ENCODE measurements at regions not wholly inside any gene's neighbourhood (a gene's known extent, or its start where the extent isn't known, plus 50 kb on each side); places are given as distances from the start of the nearest gene placed in this dataset.

- Histone ChIP-seq H3K4me3 (ENCODE audit: low read depth, low read length) (no peak overlapping the region), H3K36me3 (ENCODE audit: control insufficient read depth, insufficient read depth, low read length) (no peaks in the 10 kb centered on the region), H3K9me3 (ENCODE audit: control insufficient read depth, low read length) (no peaks in the 10 kb centered on the region), H3K4me2 (ENCODE audit: low read length) (no peak overlapping the region), H3K79me2 (no peaks in the 10 kb centered on the region), H3K27ac (no peak overlapping the region), H2AFZ (no peak overlapping the region), H3K27me3 (ENCODE audit: control insufficient read depth, insufficient read depth, low read length) (no peaks in the 10 kb centered on the region), H3K9ac (no peak overlapping the region), H3K4me1 (no peaks in the 10 kb centered on the region)
- TF ChIP-seq CTCF (IDR thresholded peaks at IDR 0.05), result no peak
Observed at GRCh38 chr7:26065652-26066051, 86.3 kb upstream of the NFE2L3 start.

- Histone ChIP-seq H3K9ac (no peak overlapping the region), H3K9me3 (ENCODE audit: control insufficient read depth, low read length) (no peaks in the 10 kb centered on the region), H3K4me2 (ENCODE audit: low read length) (no peak overlapping the region), H3K27ac (no peak overlapping the region), H3K4me1 (no peaks in the 10 kb centered on the region), H3K79me2 (no peaks in the 10 kb centered on the region), H3K36me3 (ENCODE audit: control insufficient read depth, insufficient read depth, low read length) (no peaks in the 10 kb centered on the region), H3K4me3 (ENCODE audit: low read depth, low read length) (no peak overlapping the region), H3K27me3 (ENCODE audit: control insufficient read depth, insufficient read depth, low read length) (no peaks in the 10 kb centered on the region), H2AFZ (no peak overlapping the region)
- TF ChIP-seq CTCF (IDR thresholded peaks at IDR 0.05), result no peak
Observed at GRCh38 chr7:26066736-26067135, 85.3 kb upstream of the NFE2L3 start.

DNA sequence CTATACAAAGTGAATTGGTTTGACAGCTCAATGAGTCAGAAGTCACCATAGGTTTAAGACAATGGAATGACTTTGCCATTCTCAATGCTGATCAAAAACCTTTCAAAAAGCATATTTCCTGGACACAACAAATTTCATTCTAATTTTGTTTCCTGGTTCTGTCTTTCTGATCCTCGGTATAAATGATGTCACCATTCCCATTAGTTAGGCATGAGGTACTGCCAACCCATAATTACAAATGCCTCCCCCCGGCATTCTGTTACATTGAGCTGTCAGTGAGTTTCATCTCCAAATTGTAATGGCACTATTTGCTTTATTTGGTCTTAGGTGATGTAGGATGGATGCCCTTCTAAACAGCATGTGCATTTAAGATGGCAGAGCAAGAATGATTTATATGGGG, 81.7 kb upstream of the NFE2L3 start:
- Histone ChIP-seq H3K4me3 (ENCODE audit: low read depth, low read length) (no peak overlapping the region), H3K27ac (no peak overlapping the region), H3K27me3 (ENCODE audit: control insufficient read depth, insufficient read depth, low read length) (no peaks in the 10 kb centered on the region), H3K9ac (no peak overlapping the region), H3K4me2 (ENCODE audit: low read length) (no peak overlapping the region), H3K36me3 (ENCODE audit: control insufficient read depth, insufficient read depth, low read length) (no peaks in the 10 kb centered on the region), H2AFZ (no peak overlapping the region), H3K9me3 (ENCODE audit: control insufficient read depth, low read length) (no peaks in the 10 kb centered on the region), H3K4me1 (no peaks in the 10 kb centered on the region), H3K79me2 (no peaks in the 10 kb centered on the region)
- TF ChIP-seq CTCF (IDR thresholded peaks at IDR 0.05), result no peak

GRCh38 chr7:26071622-26072456, 80.2 kb upstream of the NFE2L3 start:
- TF ChIP-seq CTCF (IDR thresholded peaks at IDR 0.05), result no peak
- Histone ChIP-seq H3K4me3 (ENCODE audit: low read depth, low read length) (no peak overlapping the region), H3K79me2 (no peaks in the 10 kb centered on the region)

DNA sequence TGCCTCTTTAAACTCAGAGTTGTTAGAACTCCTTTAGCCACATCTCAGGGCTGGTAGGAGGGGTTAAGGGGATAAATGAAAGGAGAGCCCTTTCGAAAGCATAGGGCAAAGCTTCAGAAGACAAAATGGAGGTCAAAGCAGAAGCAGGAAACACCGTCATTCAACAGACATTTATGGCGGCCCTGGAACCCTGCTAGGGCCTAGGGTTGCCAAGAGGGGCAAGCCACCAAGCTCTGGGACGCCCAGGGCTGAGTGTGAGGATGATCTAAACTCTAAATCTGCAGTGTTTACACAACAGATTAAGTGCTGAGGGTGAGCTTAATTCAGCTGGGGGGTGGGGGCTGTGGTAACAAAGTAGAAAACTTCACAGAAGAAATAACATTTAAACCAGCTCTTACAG, 79.0 kb upstream of the NFE2L3 start:
- Histone ChIP-seq H3K9me3 (ENCODE audit: control insufficient read depth, low read length) (no peaks in the 10 kb centered on the region), H3K9ac (no peak overlapping the region), H3K4me1 (no peaks in the 10 kb centered on the region), H3K36me3 (ENCODE audit: control insufficient read depth, insufficient read depth, low read length) (no peaks in the 10 kb centered on the region), H2AFZ (no peak overlapping the region), H3K4me3 (ENCODE audit: low read depth, low read length) (no peak overlapping the region), H3K4me2 (ENCODE audit: low read length) (no peak overlapping the region), H3K27ac (no peak overlapping the region), H3K27me3 (ENCODE audit: control insufficient read depth, insufficient read depth, low read length) (no peaks in the 10 kb centered on the region), H3K79me2 (no peaks in the 10 kb centered on the region)
- TF ChIP-seq CTCF (IDR thresholded peaks at IDR 0.05), result no peak

More at GRCh38 chr7:26071622-26072456, 80.2 kb upstream of the NFE2L3 start:
- H3K9ac ChIP-seq, result no peak overlapping the region
- no peaks in the 10 kb centered on the region for H3K36me3 ChIP-seq (ENCODE audit: control insufficient read depth, insufficient read depth, low read length)
- no peak overlapping the region for H2AFZ ChIP-seq
- H3K27me3 ChIP-seq (ENCODE audit: control insufficient read depth, insufficient read depth, low read length), result no peaks in the 10 kb centered on the region
- no peak overlapping the region for H3K4me2 ChIP-seq (ENCODE audit: low read length)
- H3K27ac ChIP-seq, result no peak overlapping the region
- no peaks in the 10 kb centered on the region for H3K4me1 ChIP-seq
- no peaks in the 10 kb centered on the region for H3K9me3 ChIP-seq (ENCODE audit: control insufficient read depth, low read length)
